ENCODE measurements at regions not wholly inside any gene's neighbourhood (a gene's known extent, or its start where the extent isn't known, plus 50 kb on each side); places are given as distances from the start of the nearest gene placed in this dataset.

DNA sequence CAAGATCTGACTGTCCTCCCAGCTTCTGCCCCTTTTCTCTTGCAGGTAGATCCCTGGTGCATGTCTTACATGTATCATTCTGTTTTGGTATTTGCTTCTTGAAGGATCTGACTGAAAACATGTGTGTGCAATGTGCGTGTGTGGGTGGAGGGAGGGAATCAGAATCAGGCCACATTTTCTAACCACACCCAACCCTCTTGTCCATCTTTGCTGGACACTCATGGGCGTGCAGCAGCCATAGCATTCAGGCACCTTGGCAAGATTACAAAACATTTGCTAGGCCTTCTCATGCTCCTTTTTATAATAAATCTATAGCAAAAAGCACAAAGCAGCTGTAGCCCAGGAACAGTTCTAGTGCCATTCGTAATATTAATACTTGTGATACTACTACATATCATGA, 233.6 kb upstream of the E2F7 start:
- H2AFZ ChIP-seq (ENCODE audit: low read depth, low read length), result no peak overlapping the region
- no peaks in the 10 kb centered on the region for H3K79me2 ChIP-seq (ENCODE audit: low read length)
- no peaks in the 10 kb centered on the region for H3K4me1 ChIP-seq (ENCODE audit: low read length)
- no peaks in the 10 kb centered on the region for H3K36me3 ChIP-seq (replicated peaks; ENCODE audit: low read depth, low read length)
- H3K9me3 ChIP-seq (ENCODE audit: insufficient read depth, low read length), result no peaks in the 10 kb centered on the region
- H3K27me3 ChIP-seq (ENCODE audit: low read depth, low read length), result no peaks in the 10 kb centered on the region
- no peak overlapping the region for H3K4me3 ChIP-seq (ENCODE audit: low read length)
- H4K20me1 ChIP-seq (ENCODE audit: insufficient read depth, low read length), result no peaks in the 10 kb centered on the region
- H3K27ac ChIP-seq (ENCODE audit: low read length), result no peak overlapping the region
- no peak overlapping the region for H3K9ac ChIP-seq (ENCODE audit: low read length)
- TF ChIP-seq EZH2phosphoT487 (IDR thresholded peaks at IDR 0.05; ENCODE audit: low read depth), result no peak
- TF ChIP-seq, protein P1, sequence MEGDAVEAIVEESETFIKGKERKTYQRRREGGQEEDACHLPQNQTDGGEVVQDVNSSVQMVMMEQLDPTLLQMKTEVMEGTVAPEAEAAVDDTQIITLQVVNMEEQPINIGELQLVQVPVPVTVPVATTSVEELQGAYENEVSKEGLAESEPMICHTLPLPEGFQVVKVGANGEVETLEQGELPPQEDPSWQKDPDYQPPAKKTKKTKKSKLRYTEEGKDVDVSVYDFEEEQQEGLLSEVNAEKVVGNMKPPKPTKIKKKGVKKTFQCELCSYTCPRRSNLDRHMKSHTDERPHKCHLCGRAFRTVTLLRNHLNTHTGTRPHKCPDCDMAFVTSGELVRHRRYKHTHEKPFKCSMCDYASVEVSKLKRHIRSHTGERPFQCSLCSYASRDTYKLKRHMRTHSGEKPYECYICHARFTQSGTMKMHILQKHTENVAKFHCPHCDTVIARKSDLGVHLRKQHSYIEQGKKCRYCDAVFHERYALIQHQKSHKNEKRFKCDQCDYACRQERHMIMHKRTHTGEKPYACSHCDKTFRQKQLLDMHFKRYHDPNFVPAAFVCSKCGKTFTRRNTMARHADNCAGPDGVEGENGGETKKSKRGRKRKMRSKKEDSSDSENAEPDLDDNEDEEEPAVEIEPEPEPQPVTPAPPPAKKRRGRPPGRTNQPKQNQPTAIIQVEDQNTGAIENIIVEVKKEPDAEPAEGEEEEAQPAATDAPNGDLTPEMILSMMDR (IDR thresholded peaks at IDR 0.05; ENCODE audit: low read depth, low read length), result no peak
- H3K4me2 ChIP-seq (ENCODE audit: low read length), result no peak overlapping the region

DNA sequence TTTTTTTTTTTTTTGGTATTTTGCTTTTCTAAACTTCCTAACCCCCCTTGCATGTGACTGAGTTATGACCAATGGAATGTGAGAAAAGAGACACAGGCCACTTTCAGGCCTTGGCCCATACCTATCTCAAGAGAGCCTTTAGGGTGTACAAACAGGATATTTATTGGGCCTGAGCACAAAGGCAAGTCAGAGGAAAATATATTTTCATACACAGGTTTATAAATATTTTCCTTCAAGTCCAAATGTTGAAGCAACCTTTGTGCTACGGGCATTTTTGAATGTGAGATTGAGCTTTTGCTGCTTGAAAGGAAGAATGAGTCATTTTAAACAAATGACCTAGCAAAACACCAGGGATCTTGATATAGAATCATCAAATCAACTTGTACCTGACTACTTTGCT, 228.6 kb upstream of the E2F7 start:
- no peak overlapping the region for H3K4me3 ChIP-seq (ENCODE audit: low read length)
- H4K20me1 ChIP-seq (ENCODE audit: insufficient read depth, low read length), result no peaks in the 10 kb centered on the region
- no peaks in the 10 kb centered on the region for H3K9me3 ChIP-seq (ENCODE audit: insufficient read depth, low read length)
- H2AFZ ChIP-seq (ENCODE audit: low read depth, low read length), result no peak overlapping the region
- TF ChIP-seq, protein P1 (IDR thresholded peaks at IDR 0.05; ENCODE audit: low read depth, low read length), result no peak
- no peak for TF ChIP-seq EZH2phosphoT487 (IDR thresholded peaks at IDR 0.05; ENCODE audit: low read depth)
- H3K4me2 ChIP-seq (ENCODE audit: low read length), result no peak overlapping the region
- no peak overlapping the region for H3K9ac ChIP-seq (ENCODE audit: low read length)
- no peaks in the 10 kb centered on the region for H3K79me2 ChIP-seq (ENCODE audit: low read length)
- H3K4me1 ChIP-seq (ENCODE audit: low read length), result no peaks in the 10 kb centered on the region
- H3K27me3 ChIP-seq (ENCODE audit: low read depth, low read length), result no peaks in the 10 kb centered on the region
- H3K27ac ChIP-seq (ENCODE audit: low read length), result no peak overlapping the region
- H3K36me3 ChIP-seq (replicated peaks; ENCODE audit: low read depth, low read length), result no peaks in the 10 kb centered on the region

DNA sequence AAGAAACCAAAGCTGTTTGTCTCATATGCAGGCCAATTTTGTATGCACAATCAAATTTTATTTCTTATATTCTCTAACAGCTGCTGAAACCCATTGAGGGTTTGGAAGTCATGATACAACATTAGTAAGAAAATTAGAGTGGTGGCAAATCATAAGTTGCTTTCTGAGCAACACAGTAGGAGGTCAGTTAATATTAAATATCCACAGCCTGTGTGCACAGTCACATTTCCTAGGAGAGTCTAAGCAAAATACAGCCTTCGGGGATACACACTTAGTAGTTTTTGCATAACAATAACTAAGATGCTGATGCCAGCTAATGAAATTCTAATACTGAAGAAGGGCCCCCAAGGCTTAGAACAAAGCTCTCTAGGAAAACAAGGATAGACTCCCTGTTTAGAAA, 209.6 kb upstream of the E2F7 start:
- no peak overlapping the region for H3K4me2 ChIP-seq (ENCODE audit: low read length)
- H3K27ac ChIP-seq (ENCODE audit: low read length), result no peak overlapping the region
- H3K79me2 ChIP-seq (ENCODE audit: low read length), result no peaks in the 10 kb centered on the region
- H2AFZ ChIP-seq (ENCODE audit: low read depth, low read length), result no peak overlapping the region
- H3K4me1 ChIP-seq (ENCODE audit: low read length), result no peaks in the 10 kb centered on the region
- no peaks in the 10 kb centered on the region for H3K36me3 ChIP-seq (replicated peaks; ENCODE audit: low read depth, low read length)
- H3K27me3 ChIP-seq (ENCODE audit: low read depth, low read length), result no peaks in the 10 kb centered on the region
- no peaks in the 10 kb centered on the region for H3K9me3 ChIP-seq (ENCODE audit: insufficient read depth, low read length)
- no peak overlapping the region for H3K4me3 ChIP-seq (ENCODE audit: low read length)
- H3K9ac ChIP-seq (ENCODE audit: low read length), result no peak overlapping the region
- TF ChIP-seq EZH2phosphoT487 (IDR thresholded peaks at IDR 0.05; ENCODE audit: low read depth), result no peak
- TF ChIP-seq, protein P1 (IDR thresholded peaks at IDR 0.05; ENCODE audit: low read depth, low read length), result no peak
- no peaks in the 10 kb centered on the region for H4K20me1 ChIP-seq (ENCODE audit: insufficient read depth, low read length)

DNA sequence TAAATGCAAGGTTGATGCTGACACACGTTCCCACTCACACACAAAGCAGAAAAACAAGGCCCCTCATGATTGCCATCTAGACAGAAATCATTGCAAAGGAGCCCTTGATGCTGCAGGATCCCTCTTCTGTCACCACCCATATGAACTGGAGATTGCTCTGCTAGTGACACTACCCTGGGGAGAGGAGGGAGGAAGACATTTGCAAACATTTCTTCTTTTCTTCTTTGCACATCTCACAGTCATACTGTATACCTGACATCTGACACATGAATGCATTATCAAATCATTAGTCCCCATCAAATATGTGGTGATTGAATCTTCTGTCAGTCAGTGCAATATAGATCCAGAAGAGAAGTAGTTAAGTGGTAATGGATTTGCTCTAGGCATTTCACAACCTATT, 208.5 kb upstream of the E2F7 start:
- Histone ChIP-seq H3K36me3 (replicated peaks; ENCODE audit: low read depth, low read length) (no peaks in the 10 kb centered on the region), H2AFZ (ENCODE audit: low read depth, low read length) (no peak overlapping the region), H3K27ac (ENCODE audit: low read length) (no peak overlapping the region), H4K20me1 (ENCODE audit: insufficient read depth, low read length) (no peaks in the 10 kb centered on the region), H3K27me3 (ENCODE audit: low read depth, low read length) (no peaks in the 10 kb centered on the region), H3K9ac (ENCODE audit: low read length) (no peak overlapping the region), H3K9me3 (ENCODE audit: insufficient read depth, low read length) (no peaks in the 10 kb centered on the region), H3K4me3 (ENCODE audit: low read length) (no peak overlapping the region), H3K4me2 (ENCODE audit: low read length) (no peak overlapping the region), H3K79me2 (ENCODE audit: low read length) (no peaks in the 10 kb centered on the region), H3K4me1 (ENCODE audit: low read length) (no peaks in the 10 kb centered on the region)
- TF ChIP-seq, protein P1 (IDR thresholded peaks at IDR 0.05; ENCODE audit: low read depth, low read length), result no peak
- no peak for TF ChIP-seq EZH2phosphoT487 (IDR thresholded peaks at IDR 0.05; ENCODE audit: low read depth)
